GM20000 (cell line): ENCODE measurements at regions not wholly inside any gene's neighbourhood (a gene's known extent, or its start where the extent isn't known, plus 50 kb on each side); places are given as distances from the start of the nearest gene placed in this dataset.
"Not testable (repeated sequence)": the region's sequence is repeated elsewhere in the genome, so short reads cannot be mapped to it uniquely, and the experiment has no call there.

Experiments
- DNase-seq: peaks from one replicate; pipeline ENCODE4 v3.0.0; 2012; ENCODE audit warnings: low spot score
- TF ChIP-seq, protein P1 (sequence below): IDR thresholded peaks from 2 replicates; pipeline ENCODE4 v1.5.1; 2012; ENCODE audit warnings: mild to moderate bottlenecking, control low read depth; ENCODE audit errors: extremely low read depth, missing control alignments

- TF ChIP-seq, protein P1, sequence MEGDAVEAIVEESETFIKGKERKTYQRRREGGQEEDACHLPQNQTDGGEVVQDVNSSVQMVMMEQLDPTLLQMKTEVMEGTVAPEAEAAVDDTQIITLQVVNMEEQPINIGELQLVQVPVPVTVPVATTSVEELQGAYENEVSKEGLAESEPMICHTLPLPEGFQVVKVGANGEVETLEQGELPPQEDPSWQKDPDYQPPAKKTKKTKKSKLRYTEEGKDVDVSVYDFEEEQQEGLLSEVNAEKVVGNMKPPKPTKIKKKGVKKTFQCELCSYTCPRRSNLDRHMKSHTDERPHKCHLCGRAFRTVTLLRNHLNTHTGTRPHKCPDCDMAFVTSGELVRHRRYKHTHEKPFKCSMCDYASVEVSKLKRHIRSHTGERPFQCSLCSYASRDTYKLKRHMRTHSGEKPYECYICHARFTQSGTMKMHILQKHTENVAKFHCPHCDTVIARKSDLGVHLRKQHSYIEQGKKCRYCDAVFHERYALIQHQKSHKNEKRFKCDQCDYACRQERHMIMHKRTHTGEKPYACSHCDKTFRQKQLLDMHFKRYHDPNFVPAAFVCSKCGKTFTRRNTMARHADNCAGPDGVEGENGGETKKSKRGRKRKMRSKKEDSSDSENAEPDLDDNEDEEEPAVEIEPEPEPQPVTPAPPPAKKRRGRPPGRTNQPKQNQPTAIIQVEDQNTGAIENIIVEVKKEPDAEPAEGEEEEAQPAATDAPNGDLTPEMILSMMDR, result no peak
- no peak for DNase-seq
These were observed 406.1 kb upstream of the GRAMD2B start for GRCh38 chr5:126017096-126017495.

GRCh38 chr5:126020770-126021169 lies 402.4 kb upstream of the GRAMD2B start:
- no peak for DNase-seq
- TF ChIP-seq, protein P1, result no peak

DNA sequence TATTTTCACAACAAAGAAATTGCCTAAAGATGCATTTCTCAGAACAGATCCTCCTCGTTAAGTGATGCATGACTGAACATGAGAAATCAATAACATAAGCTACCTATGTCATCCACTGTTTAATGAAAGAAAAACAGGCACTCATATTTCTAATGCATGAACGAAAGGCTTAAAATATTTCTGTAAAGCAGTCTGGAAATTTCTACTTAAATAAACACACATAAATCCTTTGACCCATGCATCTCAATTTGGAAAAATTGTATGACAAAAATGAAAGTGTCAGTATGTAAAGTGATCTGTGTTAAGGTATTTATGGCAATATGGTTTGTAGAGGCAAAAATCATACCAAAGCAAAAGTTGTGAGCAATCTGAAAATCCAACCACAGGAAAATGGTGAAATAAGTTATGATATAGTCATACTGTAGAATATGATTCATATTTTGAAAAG lies 399.2 kb upstream of the GRAMD2B start:
- DNase-seq, result no peak
- TF ChIP-seq, protein P1, result no peak

- TF ChIP-seq, protein P1, result no peak
- DNase-seq, result no peak
These were observed 396.1 kb upstream of the GRAMD2B start for GRCh38 chr5:126027149-126027548.

DNA sequence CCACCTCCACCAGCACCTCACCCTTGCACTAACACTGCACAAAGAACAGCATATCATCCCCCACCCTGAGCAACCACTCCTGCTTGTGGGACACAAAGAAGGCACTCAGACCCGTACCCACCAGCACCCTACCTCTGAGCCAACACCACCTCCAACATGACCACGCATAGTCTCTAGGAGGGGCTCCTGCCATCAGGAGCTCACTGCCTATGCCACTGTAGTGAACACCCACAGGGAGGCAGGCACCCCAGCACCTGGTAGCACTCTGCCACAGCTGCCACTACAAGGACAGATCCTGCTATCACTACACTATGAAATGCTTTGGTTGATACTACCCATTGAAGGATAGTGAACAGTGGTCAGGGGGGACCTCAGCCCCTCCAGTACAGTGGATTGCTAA lies 395.6 kb upstream of the GRAMD2B start:
- DNase-seq, result no peak
- TF ChIP-seq, protein P1, result no peak

GRCh38 chr5:126028336-126028735 lies 394.9 kb upstream of the GRAMD2B start:
- TF ChIP-seq, protein P1, result no peak
- DNase-seq, result no peak

GRCh38 chr5:126029282-126029681 lies 393.9 kb upstream of the GRAMD2B start:
- DNase-seq, result not testable (repeated sequence)

- TF ChIP-seq, protein P1, result no peak
- DNase-seq, result no peak
These were observed 392.5 kb upstream of the GRAMD2B start for GRCh38 chr5:126030698-126031097.
